GM19240 (cell line): ENCODE measurements at regions not wholly inside any gene's neighbourhood (a gene's known extent, or its start where the extent isn't known, plus 50 kb on each side); places are given as distances from the start of the nearest gene placed in this dataset.
"Not testable (repeated sequence)": the region's sequence is repeated elsewhere in the genome, so short reads cannot be mapped to it uniquely, and the experiment has no call there.

Source experiments
- DNase-seq: peaks from one replicate; pipeline ENCODE4 v3.0.0; 2011; ENCODE audit warnings: low spot score; ENCODE audit not compliant: insufficient read length

DNA sequence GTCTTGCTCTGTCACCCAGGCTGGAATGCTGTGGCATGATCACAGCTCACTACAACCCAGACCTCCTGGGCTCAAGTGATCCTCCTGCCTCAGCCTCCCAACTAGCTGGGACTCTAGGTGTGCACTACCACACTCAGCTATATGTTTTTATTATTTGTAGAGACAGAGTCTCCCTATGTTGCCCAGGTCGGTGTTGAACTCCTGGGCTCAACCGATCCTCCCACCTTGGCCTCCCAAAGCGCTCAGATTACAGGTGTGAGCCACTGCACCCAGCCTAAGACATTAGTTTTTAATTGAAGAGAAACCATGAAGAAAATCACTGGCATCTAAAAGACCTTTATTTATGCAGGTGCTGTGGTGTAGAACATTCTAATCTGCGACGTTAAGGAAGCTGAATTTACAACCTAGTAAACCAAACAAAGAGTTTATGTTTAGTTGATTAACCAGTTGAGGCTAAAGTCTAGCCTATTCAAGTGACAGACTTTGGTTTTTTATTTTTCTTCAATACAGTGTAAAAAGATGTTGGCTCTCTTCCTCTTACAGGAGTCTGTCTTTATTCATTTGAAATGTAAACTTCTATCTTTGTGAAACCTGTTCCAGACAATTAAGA is 52.5 kb upstream of the NBL1 start:
- no peak for DNase-seq

DNA sequence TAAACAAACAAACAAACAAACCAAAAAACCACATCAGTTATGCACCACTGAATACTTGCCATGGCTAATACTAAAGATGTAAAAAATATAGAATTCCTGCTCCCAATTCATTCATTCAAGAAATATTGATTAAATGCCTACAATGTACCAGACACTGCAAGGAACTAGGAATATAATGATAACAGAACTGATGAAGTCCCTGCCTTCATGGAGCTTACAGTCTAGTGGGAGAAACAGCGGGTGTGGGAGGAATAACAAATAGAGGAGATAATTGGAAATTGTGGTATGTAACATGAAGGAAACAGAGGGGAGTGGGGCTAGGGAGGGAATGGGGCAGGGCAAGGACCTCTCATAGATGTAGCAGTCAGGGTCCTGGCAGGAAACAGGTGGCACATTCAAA is 58.6 kb upstream of the NBL1 start:
- DNase-seq, result no peak

- DNase-seq, result peak; percentile 38
Observed at GRCh38 chr1:19582318-19582717, 61.8 kb upstream of the NBL1 start.

GRCh38 chr1:19581381-19581780 is 62.7 kb upstream of the NBL1 start:
- DNase-seq, result no peak

- DNase-seq, result no peak
Observed at GRCh38 chr1:19577561-19577960, 66.5 kb upstream of the NBL1 start.

DNA sequence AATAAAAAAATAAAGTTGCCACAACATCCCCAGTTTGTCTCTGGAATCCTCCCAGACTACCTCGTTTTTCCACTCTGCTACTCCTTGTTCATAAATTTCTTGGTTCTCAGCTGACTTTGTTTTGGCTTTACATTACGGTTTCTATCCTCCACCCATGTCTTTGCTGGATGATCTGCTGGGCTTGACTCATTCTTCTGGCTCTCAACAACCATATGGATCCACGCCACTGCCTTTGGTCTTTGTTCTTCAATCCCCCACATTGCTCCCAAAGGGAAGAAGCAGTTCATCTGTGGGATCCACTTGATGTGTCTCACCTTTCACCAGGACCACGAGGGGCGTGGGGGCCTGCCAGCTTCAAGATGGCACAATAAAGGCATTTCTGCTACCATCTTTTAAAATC is 67.1 kb upstream of the NBL1 start:
- DNase-seq, result no peak

DNA sequence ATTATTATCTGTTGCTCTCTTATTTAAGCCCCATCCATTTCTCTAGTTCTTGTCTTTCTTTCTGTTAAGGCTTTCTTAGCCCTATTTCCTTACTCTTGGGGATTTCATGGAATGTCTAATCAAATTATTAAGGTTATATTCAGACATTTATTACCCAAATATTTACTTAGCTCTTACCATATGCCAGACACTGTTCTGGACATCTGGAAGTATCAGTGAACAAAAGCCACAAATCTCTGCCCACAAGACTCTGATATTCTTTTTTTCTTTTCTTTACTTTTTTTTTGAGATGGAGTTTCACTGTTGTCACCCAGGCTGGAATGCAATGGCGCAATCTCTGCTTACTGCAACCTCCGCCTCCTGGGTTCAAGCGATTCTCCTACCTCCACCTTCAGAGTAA is 74.3 kb upstream of the NBL1 start:
- no peak for DNase-seq

- DNase-seq, result no peak
Observed at GRCh38 chr1:19567041-19567440, 77.1 kb upstream of the NBL1 start.

DNA sequence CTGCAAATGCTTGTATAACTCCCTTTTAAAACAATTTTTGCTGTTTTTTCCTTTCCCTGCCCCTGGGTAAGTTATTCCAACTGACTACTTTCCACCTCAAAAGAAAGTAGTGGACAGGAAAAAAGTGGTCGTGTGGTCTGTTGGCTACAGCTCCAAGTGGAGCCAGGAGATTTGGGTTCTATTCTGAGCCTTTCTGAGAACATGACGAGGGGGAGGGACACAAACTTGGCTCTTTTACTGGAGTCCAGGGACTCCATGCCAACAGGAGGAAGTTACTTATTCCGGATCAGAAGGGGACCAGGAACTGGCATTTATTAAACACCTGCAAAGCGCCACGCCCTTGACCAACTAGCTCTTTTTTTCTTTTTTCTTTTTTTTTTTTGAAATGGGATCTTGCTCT is 79.0 kb upstream of the CAPZB start:
- DNase-seq, result no peak

DNA sequence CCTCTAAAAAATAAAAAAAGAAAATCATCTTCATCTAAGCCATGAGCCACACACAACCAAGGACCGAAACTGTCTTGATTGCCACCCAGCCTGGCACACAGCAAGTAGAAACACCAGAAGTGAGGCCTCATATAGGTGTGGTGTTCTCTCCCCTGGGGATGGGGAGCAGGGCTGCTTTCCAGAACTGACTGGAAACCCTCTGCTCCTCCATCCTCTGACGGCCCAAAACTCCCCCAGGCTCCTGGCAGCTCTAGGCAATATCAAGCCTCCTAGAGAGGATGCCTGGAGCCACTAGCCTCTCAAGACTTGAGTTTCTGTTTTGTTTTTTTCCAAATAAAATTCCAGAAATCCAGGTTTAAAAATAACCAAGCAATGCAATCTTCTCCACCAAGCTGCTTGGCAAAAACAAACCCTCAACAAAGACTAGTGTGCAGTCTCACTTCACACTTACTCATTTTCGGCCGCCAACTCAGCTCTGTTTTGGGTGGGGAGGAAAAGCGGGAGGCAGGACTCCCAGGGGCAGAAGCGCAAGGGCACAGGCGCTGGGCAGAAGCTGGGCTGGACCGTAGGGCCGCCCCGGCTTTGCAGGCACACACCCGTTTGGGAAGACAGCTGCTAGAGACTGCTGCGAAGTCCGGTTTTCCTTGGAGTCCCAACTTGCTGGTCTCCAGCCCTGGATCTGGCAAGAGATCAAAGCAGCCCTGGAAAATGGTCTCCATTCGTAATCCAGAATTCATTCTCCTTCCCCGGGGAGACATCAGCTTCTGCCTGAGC is 78.2 kb upstream of the CAPZB start:
- no peak for DNase-seq

GRCh38 chr1:19562847-19563246 is 77.5 kb upstream of the CAPZB start:
- no peak for DNase-seq

DNA sequence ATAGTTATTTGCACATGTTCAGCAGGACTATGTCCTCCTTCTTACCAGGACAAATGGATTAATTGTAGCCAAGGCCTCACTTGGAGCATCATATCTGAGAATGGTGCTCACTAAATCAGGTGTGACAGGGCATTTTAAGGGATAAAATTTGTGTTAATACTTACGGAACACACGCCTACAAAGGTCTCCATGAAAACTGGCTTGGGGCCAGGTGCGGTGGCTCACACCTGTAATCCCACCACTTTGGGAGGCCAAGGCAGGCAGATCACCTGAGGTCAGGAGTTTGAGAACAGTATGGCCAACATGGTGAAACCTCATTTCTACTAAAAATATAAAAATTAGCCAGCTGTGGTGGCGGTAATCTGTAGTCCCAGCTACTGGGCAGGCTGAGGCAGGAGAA is 75.1 kb upstream of the CAPZB start:
- DNase-seq, result no peak

DNA sequence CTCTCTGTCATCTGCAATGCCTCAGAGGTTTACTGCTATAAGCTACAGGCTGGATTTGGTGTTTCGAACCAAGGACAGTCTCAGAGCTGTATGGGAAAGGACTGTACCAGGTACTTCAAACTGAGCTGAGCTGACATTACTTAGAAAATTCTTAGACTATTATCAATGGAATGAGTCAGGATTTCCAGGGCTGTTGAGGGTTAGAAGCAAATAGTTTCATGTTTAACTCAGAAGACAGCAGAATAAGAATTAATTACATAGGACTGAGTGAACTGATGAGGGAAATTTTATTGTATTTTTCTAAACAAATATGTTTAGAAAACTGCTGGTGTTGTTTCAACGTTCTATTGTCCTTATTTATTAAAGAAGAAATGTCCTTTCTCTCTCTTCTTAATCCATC is 74.3 kb upstream of the CAPZB start:
- DNase-seq, result no peak

DNA sequence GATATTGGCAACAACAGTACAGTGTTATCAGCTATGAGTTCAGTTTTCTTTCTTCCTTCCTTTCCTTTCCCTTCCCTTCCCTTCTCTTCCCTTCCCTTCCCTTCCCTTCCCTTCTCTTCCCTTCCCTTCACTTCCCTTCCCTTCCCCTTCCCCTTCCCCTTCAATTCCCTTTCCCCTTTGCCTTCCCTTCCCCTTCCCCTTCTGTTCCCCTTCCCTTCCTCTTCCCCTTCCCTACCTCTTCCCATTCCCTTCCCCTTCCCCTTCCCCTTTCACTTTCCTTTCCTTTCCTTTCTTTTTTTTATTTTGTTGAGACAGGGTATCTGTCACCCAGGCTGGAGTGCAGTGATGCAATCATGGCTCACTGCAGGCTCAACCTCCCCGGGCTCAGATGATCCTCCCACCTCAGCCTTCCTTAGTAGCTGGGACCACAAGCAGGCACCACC is 72.3 kb upstream of the CAPZB start:
- DNase-seq, result no peak

DNA sequence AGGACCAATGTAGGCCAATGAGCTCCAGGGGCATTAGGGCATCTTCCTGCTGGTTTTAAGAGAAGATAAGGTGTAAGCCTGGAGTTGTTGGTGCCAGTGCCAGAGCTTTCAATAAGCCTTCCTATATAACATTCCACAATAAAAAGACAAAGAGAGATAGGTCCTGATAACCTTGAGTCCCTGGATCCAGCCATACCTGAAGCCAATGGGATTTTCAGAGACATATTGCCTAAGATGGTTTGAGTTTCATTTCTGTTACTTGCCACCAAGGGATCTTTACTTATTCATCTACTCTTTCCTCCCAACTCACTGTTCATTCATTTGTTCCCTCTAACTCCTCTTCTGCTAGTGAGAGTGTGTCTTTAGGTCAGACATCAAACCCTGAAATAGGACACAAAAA is 68.8 kb upstream of the CAPZB start:
- DNase-seq, result no peak

- DNase-seq, result no peak
Observed at GRCh38 chr1:19552291-19553010, 67.1 kb upstream of the CAPZB start.

GRCh38 chr1:19551837-19552236 is 66.5 kb upstream of the CAPZB start:
- not testable (repeated sequence) for DNase-seq

DNA sequence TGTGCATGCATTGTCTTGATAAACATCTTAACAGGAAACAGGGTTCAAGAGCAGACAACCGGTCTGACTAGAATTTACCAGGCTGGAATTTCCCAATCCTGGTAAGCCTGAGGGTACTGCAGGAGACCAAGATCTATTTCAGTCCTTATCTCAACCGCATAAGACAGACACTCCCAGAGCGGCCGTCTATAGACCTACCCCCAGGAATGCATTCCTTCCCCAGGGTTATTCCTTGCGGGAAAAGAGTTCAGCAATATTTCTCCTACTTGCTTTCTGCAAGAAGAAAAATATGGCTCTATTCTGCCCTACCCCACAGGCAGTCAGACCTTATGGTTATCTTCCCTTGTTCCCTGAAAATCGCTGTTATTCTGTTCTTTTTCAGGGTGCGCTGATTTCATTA is 65.1 kb upstream of the CAPZB start:
- DNase-seq, result not testable (repeated sequence)

- no peak for DNase-seq
Observed at GRCh38 chr1:19547814-19548213, 62.5 kb upstream of the CAPZB start.

DNA sequence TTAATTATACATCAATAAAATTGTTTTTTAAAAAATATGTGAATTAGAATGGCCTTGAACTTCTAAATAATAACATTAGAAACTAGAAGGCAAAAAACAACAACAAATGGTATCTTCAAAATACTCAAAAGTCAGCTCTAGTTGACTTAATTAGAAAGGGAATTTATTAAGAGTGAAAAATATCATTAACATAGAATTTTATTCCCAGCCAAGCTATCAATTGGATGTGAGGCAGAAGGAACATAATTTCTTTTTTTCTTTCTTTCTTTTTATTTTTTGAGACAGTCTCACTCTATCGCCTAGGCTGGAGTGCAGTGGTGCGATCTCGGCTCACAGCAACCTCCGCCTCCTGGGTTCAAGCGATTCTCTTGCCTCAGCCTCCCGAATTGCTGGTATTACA is 51.2 kb upstream of the CAPZB start:
- DNase-seq, result no peak

DNA sequence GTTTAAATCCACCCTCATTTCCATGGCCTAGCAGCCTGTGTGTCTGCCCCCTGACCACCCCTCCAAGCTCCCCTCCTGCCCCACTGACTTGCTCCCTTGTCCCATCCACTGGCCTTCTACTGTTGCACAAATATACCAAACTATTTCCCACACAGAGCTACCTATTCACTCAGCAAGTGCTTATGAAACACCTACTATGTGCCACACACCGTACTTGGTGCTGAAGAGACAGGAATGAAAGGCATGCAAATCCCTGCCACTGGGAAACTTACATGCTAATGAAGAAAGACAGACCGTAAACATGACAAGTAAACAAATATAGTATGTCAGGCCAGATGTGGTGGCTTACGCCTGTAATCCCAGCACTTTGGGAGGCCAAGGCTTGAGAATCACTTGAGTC is 49.9 kb upstream of the CAPZB start:
- DNase-seq, result no peak
